Keratinocyte (primary cell): ENCODE measurements at regions not wholly inside any gene's neighbourhood (a gene's known extent, or its start where the extent isn't known, plus 50 kb on each side); places are given as distances from the start of the nearest gene placed in this dataset.

Experiments
- EZH2 ChIP-seq: IDR thresholded peaks from one replicate; pipeline ENCODE4 v1.6.1; 2012; ENCODE audit warnings: inconsistent platforms, mild to moderate bottlenecking, low read length, moderate library complexity
- TF ChIP-seq, protein P1 (sequence below), 3 experiments: IDR thresholded peaks in 1 of 3; conservative IDR thresholded peaks in 1 of 3; optimal IDR thresholded peaks in 1 of 3; 2 replicates in 2 of 3; 3 replicates in 1 of 3; pipeline versions ENCODE3 to v1.5.1; 2011; ENCODE audit warnings: low read length in 3 of 3, mild to moderate bottlenecking in 3 of 3, moderate library complexity in 2 of 3, control low read depth in 1 of 3, inconsistent platforms in 1 of 3; ENCODE audit not compliant: insufficient read depth in 2 of 3; ENCODE audit errors: extremely low read depth in 1 of 3

DNA sequence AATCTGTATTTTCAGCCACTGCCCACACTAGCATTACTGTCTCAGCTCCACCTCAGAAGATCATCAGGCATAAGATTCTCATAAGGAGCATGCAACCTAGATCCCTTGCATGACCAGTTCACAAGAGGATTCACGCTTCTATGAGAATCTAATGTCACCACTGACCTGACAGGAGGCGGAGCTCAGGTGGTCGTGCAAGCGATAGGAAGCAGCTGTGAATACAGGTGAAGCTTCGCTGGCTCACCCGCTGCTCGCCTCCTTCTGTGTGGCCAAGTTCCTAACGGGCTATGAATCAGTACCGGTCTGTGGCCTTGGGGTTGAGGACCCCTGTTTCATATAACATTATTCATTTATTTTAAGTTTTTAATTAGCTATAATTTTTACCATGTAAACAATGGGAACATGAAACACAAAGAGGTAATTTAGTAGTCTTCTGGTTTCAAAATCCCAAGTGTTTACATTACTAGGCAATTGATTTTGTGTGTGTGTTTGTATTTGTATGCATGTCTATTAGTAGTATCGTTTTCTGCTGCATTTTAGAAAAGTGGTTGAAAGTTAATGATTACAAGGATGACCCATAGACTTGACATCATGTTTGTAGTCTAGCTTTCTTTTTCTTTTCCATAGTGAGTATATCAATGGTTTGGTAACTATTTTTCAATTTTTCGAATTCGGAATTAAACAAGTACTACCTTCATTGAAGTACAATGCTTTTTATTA is 159.4 kb downstream of the TENT4A start:
- TF ChIP-seq, protein P1, sequence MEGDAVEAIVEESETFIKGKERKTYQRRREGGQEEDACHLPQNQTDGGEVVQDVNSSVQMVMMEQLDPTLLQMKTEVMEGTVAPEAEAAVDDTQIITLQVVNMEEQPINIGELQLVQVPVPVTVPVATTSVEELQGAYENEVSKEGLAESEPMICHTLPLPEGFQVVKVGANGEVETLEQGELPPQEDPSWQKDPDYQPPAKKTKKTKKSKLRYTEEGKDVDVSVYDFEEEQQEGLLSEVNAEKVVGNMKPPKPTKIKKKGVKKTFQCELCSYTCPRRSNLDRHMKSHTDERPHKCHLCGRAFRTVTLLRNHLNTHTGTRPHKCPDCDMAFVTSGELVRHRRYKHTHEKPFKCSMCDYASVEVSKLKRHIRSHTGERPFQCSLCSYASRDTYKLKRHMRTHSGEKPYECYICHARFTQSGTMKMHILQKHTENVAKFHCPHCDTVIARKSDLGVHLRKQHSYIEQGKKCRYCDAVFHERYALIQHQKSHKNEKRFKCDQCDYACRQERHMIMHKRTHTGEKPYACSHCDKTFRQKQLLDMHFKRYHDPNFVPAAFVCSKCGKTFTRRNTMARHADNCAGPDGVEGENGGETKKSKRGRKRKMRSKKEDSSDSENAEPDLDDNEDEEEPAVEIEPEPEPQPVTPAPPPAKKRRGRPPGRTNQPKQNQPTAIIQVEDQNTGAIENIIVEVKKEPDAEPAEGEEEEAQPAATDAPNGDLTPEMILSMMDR (optimal IDR thresholded peaks at IDR 0.05 in 1 of 3, IDR thresholded peaks at IDR 0.05 in 1 of 3, conservative IDR thresholded peaks at IDR 0.05 in 1 of 3; ENCODE audit: extremely low read depth in 1 of 3, insufficient read depth in 2 of 3, low read length in 3 of 3): no peak
- TF ChIP-seq EZH2: no peak
